ENCODE measurements at regions not wholly inside any gene's neighbourhood (a gene's known extent, or its start where the extent isn't known, plus 50 kb on each side); places are given as distances from the start of the nearest gene placed in this dataset.
"Not testable (repeated sequence)": the region's sequence is repeated elsewhere in the genome, so short reads cannot be mapped to it uniquely, and the experiment has no call there.

GRCh38 chr11:121907379-121907778 lies 208.6 kb downstream of the BLID start:
- H3K4me3 ChIP-seq (ENCODE audit: severe bottlenecking): no peak overlapping the region
- H3K27ac ChIP-seq (ENCODE audit: poor library complexity, severe bottlenecking): no peak overlapping the region
- no peaks in the 10 kb centered on the region for H3K36me3 ChIP-seq (ENCODE audit: low read depth)
- no peak for DNase-seq (ENCODE audit: low spot score)
- TF ChIP-seq CTCF (IDR thresholded peaks at IDR 0.05; ENCODE audit: poor library complexity, severe bottlenecking): no peak
- ATAC-seq (ENCODE audit: low read depth): no peak
- H3K27me3 ChIP-seq (ENCODE audit: insufficient read depth, poor library complexity, severe bottlenecking): no peaks in the 10 kb centered on the region
- H3K9me3 ChIP-seq (ENCODE audit: severe bottlenecking): no peaks in the 10 kb centered on the region
- H3K4me1 ChIP-seq (ENCODE audit: insufficient read depth, poor library complexity, severe bottlenecking): no peaks in the 10 kb centered on the region

- Histone ChIP-seq H3K9me3 (ENCODE audit: severe bottlenecking) (no peaks in the 10 kb centered on the region), H3K27ac (ENCODE audit: poor library complexity, severe bottlenecking) (no peak overlapping the region), H3K4me3 (ENCODE audit: severe bottlenecking) (no peak overlapping the region), H3K36me3 (ENCODE audit: low read depth) (no peaks in the 10 kb centered on the region), H3K4me1 (ENCODE audit: insufficient read depth, poor library complexity, severe bottlenecking) (no peaks in the 10 kb centered on the region), H3K27me3 (ENCODE audit: insufficient read depth, poor library complexity, severe bottlenecking) (no peaks in the 10 kb centered on the region)
- ATAC-seq (ENCODE audit: low read depth) (no peak), DNase-seq (ENCODE audit: low spot score) (no peak)
- TF ChIP-seq CTCF (IDR thresholded peaks at IDR 0.05; ENCODE audit: poor library complexity, severe bottlenecking): no peak
Observed at GRCh38 chr11:121904148-121904547, 211.9 kb downstream of the BLID start.

- DNase-seq (ENCODE audit: low spot score) (no peak), ATAC-seq (ENCODE audit: low read depth) (no peak)
- Histone ChIP-seq H3K4me3 (ENCODE audit: severe bottlenecking) (no peak overlapping the region), H3K27me3 (ENCODE audit: insufficient read depth, poor library complexity, severe bottlenecking) (no peaks in the 10 kb centered on the region), H3K27ac (ENCODE audit: poor library complexity, severe bottlenecking) (no peak overlapping the region), H3K4me1 (ENCODE audit: insufficient read depth, poor library complexity, severe bottlenecking) (no peaks in the 10 kb centered on the region), H3K36me3 (ENCODE audit: low read depth) (no peaks in the 10 kb centered on the region), H3K9me3 (ENCODE audit: severe bottlenecking) (no peaks in the 10 kb centered on the region)
- TF ChIP-seq CTCF (IDR thresholded peaks at IDR 0.05; ENCODE audit: poor library complexity, severe bottlenecking): no peak
Observed at GRCh38 chr11:121901886-121902285, 214.1 kb downstream of the BLID start.

GRCh38 chr11:121901417-121901816 lies 214.6 kb downstream of the BLID start:
- H3K27ac ChIP-seq (ENCODE audit: poor library complexity, severe bottlenecking); H3K4me1 ChIP-seq (ENCODE audit: insufficient read depth, poor library complexity, severe bottlenecking); H3K9me3 ChIP-seq (ENCODE audit: severe bottlenecking); H3K36me3 ChIP-seq (ENCODE audit: low read depth); DNase-seq (ENCODE audit: low spot score); ATAC-seq (ENCODE audit: low read depth); H3K27me3 ChIP-seq (ENCODE audit: insufficient read depth, poor library complexity, severe bottlenecking); H3K4me3 ChIP-seq (ENCODE audit: severe bottlenecking): not testable (repeated sequence)

- Histone ChIP-seq H3K9me3 (ENCODE audit: severe bottlenecking) (no peaks in the 10 kb centered on the region), H3K36me3 (ENCODE audit: low read depth) (no peaks in the 10 kb centered on the region), H3K27ac (ENCODE audit: poor library complexity, severe bottlenecking) (no peak overlapping the region), H3K27me3 (ENCODE audit: insufficient read depth, poor library complexity, severe bottlenecking) (no peaks in the 10 kb centered on the region), H3K4me1 (ENCODE audit: insufficient read depth, poor library complexity, severe bottlenecking) (peaks cover 22% of the 10 kb centered on the region), H3K4me3 (ENCODE audit: severe bottlenecking) (no peak overlapping the region)
- ATAC-seq (ENCODE audit: low read depth): no peak
- no peak for TF ChIP-seq CTCF (IDR thresholded peaks at IDR 0.05; ENCODE audit: poor library complexity, severe bottlenecking)
- no peak for DNase-seq (ENCODE audit: low spot score)
Observed at GRCh38 chr11:121899520-121899919, 216.5 kb downstream of the BLID start.

Data from RWPE2 (cell line).